Anterior cingulate cortex (tissue), 58 donors: ENCODE measurements at regions not wholly inside any gene's neighbourhood (a gene's known extent, or its start where the extent isn't known, plus 50 kb on each side); places are given as distances from the start of the nearest gene placed in this dataset.

Experiments used
- DNase-seq, 58 donors: peaks; one replicate each; lab custom pipeline; 2025; lab: John Stamatoyannopoulos, UW

DNA sequence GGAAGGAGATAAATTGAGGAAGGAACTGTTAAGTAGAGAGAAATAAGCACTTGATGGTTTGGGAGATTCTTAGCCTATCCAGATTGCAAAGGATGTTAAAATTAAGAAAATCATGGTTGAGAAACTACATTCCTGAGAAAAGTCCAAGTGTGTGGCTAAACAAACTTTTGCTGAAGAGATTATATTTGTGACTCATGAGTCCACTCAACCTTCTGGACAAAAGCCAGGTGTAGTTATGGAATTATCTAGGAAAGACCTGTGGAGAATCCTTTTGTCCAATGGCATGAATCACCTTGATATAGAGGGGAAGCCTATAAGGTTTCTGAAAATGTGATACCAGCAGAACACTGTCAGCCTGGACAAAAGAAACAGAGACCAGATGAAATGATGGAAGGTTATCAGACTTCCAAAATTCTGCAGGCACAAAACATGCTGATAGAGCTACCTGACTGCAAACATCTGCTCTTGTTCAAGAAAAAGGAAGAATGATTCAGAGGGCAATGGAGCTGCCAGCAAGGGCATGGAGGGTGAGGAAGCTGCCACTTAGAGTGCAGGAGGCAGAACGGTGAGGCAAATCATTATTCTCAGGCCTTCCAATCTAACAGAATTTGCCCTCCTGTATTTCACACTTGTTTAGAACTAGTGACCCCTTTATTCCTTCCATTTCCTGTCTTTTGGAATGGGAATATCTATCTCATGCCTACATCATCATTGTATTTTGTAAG is 300.6 kb upstream of the PRMT6 start:
- no peak for DNase-seq

DNA sequence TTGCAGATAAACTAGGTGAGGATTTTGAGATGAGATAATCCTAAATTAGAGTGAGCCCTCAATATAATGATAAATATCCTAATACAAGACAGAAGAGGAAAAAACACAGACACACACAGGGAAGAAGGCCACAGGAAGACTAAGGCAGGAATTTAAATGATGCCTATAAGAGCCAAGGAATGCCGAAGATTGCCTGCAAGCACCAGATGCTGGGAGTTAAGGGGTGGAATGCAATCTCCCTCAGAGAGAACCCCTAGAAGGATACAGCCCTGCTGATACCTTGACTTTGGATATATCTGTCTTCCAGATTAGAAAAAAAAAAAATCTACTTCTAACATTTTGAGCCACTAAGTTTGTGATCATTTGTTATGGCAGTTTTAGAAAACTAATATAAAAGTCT is 299.7 kb upstream of the PRMT6 start:
- no peak for DNase-seq

DNA sequence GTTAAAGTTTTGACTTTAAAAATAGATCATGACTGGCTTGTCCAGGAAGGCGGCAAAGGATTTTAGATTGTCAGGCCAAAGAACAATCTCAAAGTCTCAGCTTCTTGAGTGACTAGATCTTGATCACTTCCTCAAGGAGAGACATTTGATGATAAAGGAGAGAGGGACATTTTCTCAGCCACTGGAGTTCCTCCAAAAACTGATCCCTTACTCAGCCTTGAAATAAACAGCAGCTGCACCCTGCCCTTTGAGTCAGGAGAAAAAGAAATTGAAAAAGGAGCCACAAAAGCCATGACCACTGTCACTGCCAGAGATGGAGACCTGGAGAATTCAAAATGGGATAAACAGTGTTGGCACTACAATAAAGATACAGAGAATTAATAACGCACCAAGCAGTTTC is 288.4 kb upstream of the PRMT6 start:
- DNase-seq: no peak

DNA sequence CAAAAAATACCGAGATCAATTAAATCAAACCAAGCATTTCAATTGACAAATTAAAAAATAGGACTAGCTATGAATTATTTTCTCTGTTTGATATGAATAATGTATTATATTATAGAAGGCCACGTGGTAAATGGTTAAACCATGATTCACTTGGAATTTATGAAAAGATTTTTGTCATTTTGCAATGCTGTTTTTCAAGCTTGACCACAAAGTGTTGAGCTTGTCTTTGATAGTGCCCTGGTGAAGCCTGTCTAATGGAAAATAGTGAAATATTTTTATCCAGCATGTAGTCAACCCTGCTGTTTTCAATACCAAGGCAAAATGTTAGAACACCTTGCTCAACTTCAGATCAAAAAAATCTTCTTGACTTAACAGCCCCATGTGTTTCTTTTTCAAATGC is 288.0 kb upstream of the PRMT6 start:
- no peak for DNase-seq

DNA sequence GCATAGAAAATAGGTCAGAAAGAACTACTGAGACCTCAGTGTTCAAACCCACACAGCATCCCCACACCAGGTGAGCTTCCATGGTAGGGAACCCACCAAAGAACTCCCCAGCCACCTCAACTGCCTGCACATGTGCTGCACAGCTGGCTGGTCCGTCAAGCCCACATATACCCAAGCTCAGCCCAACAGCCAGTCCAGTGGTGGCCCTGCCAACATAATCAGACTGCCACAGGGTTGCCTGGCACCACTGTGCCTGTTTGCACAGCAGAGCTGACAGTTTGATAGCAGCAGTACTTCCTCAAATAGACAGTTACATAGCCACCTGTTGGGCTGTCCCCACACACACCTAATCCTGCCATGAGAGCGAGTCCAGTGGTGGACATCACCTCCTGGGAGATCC is 283.3 kb upstream of the PRMT6 start:
- no peak for DNase-seq

DNA sequence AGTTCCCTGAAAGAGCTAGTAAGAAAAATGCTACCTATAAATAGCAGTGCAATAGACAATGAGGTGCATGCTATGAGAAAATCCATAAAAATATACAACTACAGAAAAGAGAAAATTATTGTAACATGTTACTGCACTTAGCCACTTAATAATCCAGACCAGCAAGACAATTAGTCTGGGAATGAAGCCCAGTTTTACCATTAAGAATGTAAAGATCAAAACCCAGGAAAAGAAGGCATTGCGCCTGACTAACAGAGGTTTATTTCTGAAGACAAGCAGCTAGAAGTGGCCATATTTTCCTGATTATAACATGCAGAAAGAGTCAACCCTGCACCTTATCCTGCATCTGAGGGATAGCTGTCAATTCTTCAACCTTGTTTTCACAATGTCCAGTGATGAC is 276.4 kb upstream of the PRMT6 start:
- DNase-seq: no peak

DNA sequence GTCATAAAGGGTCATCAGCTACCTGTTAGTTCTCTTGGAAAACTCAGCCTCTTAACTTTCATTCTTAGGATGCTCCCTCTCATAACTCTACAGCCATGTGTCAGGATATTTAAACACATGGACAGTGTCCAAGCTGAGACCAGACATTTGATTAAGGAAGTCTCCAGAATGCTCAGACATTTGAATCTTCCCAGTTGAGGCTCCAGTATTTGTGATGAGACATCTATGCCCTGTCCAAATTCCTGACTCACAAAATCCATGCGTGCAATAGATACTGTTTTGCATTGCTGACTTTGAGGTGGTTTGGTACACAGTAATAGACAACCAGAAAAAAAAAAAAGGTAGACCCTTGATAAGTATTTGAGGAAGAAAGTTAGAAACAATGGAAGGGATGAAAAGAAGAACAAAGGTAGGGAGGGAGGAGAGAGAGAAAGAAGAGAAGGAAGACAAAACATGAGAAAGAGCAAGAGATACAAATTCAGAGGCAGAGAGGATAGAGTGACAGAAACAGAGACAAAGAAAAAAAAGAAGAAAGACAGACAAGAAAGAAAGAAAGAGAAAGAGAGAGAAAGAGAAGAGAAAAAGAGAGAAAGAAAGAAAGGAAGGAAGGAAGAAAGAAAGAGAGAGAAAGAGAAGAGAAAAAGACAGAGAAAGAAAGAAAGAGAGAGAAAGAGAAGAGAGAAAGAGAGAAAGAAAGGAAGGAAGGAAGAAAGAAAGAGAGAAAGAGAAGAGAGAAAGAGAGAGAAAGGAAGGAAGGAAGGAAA is 275.5 kb upstream of the PRMT6 start:
- DNase-seq: no peak

DNA sequence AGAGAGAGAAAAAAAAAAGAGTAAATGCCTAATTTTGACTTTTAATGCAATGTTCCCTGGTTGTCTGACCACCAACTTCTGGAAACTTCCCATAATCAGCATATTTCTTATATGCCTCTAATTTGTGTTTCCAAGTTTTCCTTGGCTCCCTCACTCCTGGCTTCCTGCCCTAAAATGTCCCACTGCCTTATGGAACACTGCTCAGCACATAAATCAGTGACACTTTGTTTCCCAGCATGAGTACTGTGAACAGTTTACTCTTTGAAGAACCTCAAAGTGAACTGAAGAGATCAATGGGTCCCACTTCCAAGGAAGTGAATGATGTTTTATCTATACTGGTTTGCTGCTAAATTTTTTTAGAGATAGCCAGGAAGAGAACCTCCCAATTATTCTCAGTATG is 271.3 kb upstream of the PRMT6 start:
- DNase-seq: no peak

DNA sequence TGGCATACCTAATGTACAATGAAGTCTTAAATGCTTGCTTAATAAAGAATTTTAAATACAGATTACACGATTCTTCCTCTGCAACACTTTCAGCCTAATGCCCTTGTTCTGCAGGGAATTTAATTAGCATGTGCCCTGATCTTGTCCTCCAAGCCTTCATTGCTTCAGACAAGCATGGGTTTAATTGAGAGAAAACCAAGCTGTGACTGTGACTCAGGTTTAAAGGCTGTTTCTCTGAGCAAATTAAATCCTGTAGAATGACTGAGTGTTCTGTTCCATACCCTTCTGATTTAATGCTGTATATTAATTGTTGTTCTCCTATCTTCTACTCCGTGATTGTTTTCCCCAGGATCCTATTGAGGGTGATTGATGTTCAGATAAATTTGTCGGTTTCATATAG is 269.0 kb upstream of the PRMT6 start:
- DNase-seq: no peak

DNA sequence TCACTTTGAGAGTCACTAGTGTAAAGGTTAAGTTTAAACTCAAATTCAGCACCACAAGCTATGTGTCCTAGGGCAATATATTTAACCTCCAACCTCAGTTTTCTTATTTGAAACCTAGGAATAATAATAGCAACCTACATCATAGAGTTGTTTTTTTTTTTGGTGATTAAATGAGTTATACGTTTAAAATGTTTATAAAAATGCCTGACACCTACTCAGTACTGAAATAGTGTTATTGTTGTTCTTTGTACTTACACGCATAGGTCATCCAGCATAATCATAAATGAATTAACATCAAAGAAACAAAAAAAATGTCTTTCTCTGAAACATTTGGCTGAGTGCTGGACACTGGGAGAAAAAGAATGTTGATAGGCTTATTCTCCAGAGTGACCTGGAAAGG is 266.8 kb upstream of the PRMT6 start:
- DNase-seq: no peak

DNA sequence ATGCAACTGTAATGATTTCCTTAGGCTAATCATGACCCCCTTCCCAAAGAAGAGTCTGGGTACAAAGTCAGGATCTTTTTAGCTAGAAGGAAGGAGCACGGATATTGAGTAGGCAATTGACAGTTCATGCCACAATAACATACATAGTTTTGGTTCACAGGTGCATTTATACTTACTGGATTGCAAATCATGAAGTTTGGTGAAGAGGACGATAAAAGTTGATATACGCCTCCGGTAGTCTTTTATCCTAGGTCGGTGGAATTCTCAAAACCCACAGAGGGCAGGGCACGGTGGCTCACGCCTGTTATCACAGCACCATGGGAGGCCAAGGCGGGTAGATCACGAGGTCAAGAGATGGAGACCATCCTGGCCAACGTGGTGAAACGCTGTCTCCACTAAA is 265.4 kb upstream of the PRMT6 start:
- DNase-seq: no peak

DNA sequence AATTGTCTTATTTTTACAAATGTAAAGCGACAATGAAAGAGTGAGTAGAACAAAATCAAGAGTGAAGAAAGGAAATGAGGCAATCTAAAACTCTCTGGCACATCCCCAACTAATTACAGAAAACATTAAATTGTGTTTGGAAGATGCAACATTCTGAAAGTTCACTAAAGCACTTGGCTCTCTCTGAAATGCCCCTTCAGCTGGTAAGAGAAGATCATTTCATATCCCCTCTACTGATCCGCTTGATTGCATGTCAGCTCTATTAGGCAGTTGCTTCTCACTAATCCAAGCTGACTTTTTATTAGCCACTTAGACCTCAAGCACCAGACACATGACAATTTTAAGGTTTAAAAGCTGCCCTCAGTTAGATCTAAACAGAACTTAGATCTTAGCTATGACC is 262.8 kb upstream of the PRMT6 start:
- DNase-seq: no peak

DNA sequence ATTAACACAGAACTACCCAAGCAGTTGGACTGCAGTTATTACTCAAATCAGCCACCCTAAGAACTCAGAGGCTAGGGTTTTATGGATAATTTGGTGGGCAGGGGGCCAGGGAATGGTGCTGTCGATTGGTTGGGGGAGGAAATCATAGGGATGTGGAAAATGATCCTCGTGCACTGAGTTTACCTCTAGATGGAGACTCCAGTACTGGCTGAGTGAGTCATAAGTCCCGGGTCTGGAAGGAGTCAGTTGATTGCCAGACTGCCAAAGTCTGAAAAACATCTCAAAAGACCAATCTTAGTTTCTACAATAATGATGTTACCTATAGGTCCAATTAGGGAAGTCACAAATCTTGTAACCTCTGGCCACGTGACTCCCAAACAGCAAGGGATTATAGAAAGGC is 257.5 kb upstream of the PRMT6 start:
- DNase-seq: no peak

DNA sequence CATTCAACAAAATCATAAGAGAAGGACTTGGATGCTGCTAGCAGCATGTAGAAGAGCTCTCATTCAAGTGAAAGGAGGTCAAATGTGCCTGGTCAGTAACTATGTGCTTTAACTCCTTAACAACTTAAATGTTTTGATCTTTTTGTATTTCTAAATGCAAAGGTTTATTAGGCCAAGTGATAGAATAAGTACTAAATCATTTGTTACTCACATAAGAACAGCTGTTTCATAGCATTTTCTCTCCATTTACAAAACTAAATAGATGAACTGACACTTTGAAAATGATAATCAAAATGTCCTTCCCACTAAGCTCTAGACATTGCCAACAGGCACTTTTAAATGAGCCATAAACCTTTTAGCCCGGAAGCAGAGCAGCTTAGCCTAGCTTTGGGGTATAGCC is 254.3 kb upstream of the PRMT6 start:
- no peak for DNase-seq

DNA sequence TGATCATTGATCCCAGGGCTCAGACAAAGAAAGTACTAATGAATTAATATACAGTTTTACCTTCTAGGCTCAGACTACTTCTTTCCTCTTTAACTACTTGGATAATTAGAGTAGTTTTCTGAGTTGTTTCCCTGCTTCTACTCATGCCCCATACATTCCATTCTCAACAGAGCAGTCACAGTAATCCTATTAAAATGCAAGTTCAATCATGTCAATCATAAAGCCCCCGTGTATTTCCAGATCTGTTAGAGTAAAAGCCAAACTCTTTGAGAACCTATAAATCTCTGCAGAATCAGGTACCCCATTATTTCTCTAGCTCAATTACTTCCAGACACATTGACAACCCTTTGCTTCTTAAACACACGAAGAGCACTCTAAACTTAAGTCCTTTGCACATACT is 242.1 kb upstream of the PRMT6 start:
- no peak for DNase-seq

DNA sequence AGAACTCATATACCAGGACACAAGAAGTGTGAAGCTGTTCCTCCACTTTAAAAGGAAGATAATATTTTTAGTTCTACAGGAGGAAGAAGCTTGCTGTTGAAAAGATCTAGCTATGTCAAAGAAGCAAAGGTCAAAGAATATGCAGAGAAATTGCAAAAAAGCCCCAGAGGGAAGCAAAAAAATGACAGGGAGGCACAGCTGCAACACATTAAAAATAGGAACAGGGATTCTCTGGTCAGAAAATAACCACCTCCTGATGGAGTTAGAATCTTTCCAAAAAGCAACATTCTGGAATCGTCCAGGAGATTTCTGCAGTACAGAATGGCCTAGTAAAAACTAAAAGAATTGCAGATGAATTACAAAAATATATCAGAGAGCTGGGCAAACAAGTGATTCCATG is 238.9 kb upstream of the PRMT6 start:
- peak in 2 of 58 donors; percentile 3 to 7 for DNase-seq

DNA sequence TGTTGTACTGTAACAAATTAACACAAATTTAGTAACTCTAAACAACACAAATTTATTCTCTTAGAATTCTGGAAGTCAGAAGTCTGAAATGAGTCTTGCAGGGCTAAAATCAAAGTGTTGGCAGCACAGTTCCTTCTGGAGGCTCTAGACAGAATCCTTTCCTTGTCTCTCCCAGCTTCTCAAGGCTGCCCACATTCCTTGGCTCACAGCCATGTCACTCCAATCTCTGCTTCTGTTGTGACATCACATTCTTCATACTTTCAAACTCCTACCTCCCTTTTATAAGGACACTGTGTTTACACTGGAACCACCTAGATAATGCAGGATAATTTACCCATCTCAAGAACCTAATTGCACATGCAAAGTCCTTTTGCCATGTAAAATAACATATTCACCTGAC is 225.0 kb upstream of the PRMT6 start:
- peak in 15 of 58 donors; percentile 0 to 21 (median 2) for DNase-seq

DNA sequence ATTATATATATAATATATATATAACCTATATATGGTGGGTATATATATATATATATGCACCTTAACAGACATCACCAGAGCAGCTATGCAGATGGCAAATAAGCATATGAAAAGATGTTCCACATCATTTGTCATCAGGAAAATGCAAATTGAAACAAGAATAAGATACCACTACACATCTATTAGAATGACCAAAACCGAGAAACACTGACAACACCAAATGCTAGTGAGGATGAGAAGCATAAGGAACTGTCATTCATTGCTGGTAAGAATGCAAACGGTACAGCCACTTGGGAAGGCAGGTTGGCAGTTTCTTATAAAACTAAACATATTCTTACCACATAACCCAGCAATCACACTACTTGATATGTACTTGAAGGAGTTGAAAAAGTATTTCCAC is 219.8 kb upstream of the PRMT6 start:
- DNase-seq: no peak

DNA sequence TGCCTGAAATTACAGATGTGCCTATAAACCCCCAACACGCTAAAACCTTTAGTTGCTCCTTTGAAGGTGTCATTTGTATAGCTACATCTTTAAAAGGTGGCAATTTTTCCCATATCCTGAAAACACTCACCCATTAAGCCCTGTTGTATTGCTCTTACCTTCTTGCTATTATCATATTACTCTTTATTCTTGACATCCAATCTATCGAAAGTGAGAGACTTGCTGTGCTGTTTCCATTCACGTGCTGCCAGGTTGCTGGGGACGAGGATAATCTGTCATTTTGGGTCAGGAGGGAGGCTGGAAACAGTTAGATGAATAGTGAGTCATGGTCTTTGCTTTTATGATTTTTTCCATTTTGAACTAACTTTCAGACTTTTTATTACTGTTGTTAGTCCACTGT is 213.0 kb upstream of the PRMT6 start:
- DNase-seq: no peak

DNA sequence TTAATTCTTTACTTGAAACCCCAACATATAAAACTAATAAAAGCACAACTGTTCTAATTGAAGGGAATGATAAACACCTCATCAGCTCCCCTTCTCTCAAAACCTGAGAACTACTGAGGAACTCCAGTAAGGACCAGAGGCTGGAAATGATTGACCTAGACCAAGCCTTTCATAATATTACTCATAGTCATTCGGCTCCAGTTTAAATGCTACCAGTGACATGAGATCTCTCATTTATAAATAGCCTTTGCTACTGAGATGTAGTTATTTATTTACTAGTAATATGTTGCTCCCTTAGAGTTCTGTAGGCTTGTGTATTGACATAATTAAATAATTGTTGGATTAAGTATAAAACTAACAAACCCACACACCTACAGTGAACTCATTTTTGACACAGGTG is 209.8 kb upstream of the PRMT6 start:
- no peak for DNase-seq

DNA sequence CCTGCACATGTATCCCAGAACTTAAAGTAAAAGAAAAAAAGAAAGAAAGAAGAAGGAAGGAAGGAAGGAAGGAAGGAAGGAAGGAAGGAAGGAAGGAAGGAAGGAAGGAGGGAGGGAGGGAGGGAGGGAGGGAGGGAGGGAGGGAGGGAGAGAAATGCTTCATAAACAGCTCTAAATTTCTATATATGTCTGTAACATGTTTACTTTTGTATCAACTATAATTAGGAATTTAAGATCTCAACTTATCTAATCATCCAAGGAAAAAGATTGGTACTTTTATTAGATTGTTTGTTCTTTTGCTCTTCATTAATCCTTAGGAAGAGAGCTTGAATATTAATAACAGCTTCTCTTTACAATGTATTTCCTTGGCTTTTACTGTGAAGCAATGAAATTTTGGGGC is 195.4 kb upstream of the PRMT6 start:
- DNase-seq: no peak

DNA sequence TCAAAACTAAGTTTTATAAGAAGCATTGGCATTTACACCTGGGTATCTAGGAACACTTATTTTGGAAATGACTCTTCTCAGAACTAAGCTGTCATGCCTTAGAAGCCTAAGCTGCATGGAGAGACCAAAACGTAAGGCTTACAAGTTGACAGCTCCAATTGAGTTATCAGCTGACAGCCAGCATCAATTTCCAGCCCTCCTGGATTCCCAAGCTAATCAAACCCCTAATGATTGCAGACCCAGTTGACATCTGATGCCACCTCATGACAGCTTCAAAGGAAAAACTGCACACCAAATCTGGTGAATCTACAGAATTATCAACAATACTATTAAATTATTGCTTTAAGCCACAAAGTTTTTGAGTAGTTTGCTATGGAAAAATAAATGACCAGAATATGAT is 187.6 kb upstream of the PRMT6 start:
- no peak for DNase-seq
